Psoas muscle (tissue), 7 donors: ENCODE measurements at regions not wholly inside any gene's neighbourhood (a gene's known extent, or its start where the extent isn't known, plus 50 kb on each side); places are given as distances from the start of the nearest gene placed in this dataset.

ENCODE experiments used
- ATAC-seq, 4 donors: fragments of 200-7000 bp; cut with Tn5 transposase; one replicate each; pipeline ENCODE4 v1.9.1; 2020; ENCODE audit warnings: moderate library complexity in 3 of 4, mild to moderate bottlenecking in 2 of 4
- DNase-seq, 2 donors: peaks; one replicate each; pipeline ENCODE4 v3.0.0-alpha.2; 2020
- H3K27ac ChIP-seq: fragments of 200-600 bp; one replicate; pipeline ENCODE4 v1.8.0; 2022
- H3K27me3 ChIP-seq, 3 donors: fragments of 200-600 bp in 1 of 3; one replicate each; pipeline versions ENCODE4 v1.6.1 to v1.8.0; 2013 to 2022; ENCODE audit warnings: low read length in 2 of 3, mild to moderate bottlenecking in 2 of 3, moderate library complexity in 1 of 3; ENCODE audit not compliant: insufficient read depth in 3 of 3
- H3K36me3 ChIP-seq, 2 donors: fragments of 200-600 bp in 1 of 2; one replicate each; pipeline versions ENCODE4 v1.6.1 to v1.8.0; 2013 to 2022; ENCODE audit warnings: low read depth in 1 of 2, mild to moderate bottlenecking in 1 of 2, moderate library complexity in 1 of 2; ENCODE audit not compliant: insufficient read depth in 1 of 2
- H3K4me1 ChIP-seq: fragments of 200-600 bp; one replicate; pipeline ENCODE4 v1.8.0; 2022
- H3K4me3 ChIP-seq: fragments of 200-600 bp; one replicate; pipeline ENCODE4 v1.8.0; 2022; ENCODE audit warnings: mild to moderate bottlenecking
- H3K9me3 ChIP-seq: fragments of 200-600 bp; one replicate; pipeline ENCODE4 v1.8.0; 2022
- WGBS, 3 donors: extraction: QIAGEN DNeasy Blood & Tissue Kit; methylation state at CpG; one replicate each; pipeline versions ENCODE4 v1.1.6 to v1.1.7; 2013; 5-methylcytosine and 5-hydroxymethylcytosine counted together
- intact Hi-C, 2 donors: fragments of 100-400 bp; cut with DNase I; formaldehyde crosslinking; loops; one replicate each; pipeline versions ENCODE4 v1.11.0 to v1.14.2; 2022
- TF ChIP-seq, protein P1 (sequence below): fragments of 200-600 bp; IDR thresholded peaks from one replicate; pipeline ENCODE4 v1.8.0; 2022; ENCODE audit warnings: antibody characterized with exemption
- donor health status: healthy with polysubstance abuse.
- donor health status: DM: no; HTN: no; CAD: no; lungs with moderate emphysema.
- donor health status: Bipolar disorder and iron deficiency.
- donor health status: healthy.
- donor health status: DM: yes; HTN: yes; CAD: no.
- donor health status: DM: no; HTN: no; CAD: no.
- donor health status: DM: yes; HTN: yes; CAD: no.

DNA sequence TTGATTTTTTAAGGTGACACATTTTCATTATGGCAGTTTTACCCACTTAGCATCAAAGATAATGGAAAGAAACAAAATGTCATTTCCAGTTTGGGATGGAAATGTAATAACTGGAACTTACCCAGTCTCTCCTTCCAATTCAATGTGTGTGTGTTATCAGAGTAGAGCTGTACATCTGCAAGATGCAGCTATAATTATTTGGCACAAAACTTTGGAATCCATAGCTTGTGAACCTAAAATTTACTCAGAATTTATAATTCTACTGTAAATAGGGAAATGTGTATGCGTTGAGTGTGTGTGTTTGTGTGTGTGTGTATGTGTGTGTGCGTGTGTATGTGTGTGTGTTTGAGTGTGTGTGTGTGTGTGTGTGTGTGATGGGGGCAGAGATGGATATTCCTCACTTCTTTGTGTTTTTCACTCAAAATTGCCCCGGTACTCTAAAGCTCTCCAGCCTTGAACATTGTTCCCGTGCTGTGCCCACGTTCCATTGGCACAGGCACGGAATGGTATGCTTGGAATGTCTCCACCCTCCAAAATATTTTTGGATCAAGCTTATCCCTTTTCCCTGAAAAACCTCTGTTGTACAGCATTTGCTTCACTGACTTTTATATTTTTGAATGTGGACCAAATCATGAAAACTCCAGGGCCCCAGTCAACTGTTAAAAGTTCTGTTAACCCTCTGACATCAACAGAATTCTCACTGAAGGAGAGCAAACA lies 150.2 kb upstream of the BMP4 start:
- no peaks in the 10 kb centered on the region for H3K9me3 ChIP-seq
- TF ChIP-seq, protein P1, sequence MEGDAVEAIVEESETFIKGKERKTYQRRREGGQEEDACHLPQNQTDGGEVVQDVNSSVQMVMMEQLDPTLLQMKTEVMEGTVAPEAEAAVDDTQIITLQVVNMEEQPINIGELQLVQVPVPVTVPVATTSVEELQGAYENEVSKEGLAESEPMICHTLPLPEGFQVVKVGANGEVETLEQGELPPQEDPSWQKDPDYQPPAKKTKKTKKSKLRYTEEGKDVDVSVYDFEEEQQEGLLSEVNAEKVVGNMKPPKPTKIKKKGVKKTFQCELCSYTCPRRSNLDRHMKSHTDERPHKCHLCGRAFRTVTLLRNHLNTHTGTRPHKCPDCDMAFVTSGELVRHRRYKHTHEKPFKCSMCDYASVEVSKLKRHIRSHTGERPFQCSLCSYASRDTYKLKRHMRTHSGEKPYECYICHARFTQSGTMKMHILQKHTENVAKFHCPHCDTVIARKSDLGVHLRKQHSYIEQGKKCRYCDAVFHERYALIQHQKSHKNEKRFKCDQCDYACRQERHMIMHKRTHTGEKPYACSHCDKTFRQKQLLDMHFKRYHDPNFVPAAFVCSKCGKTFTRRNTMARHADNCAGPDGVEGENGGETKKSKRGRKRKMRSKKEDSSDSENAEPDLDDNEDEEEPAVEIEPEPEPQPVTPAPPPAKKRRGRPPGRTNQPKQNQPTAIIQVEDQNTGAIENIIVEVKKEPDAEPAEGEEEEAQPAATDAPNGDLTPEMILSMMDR = no peak
- 15 to 24% (median 20%) methylated on average over 6 of the region's 6 CpGs for WGBS, 3 donors
- intact Hi-C loops = no loop called here
- DNase-seq (no peak), ATAC-seq (no peak)
- no peaks in the 10 kb centered on the region for H3K36me3 ChIP-seq
- no peak overlapping the region for H3K4me3 ChIP-seq
- H3K4me1 ChIP-seq = no peaks in the 10 kb centered on the region
- no peaks in the 10 kb centered on the region for H3K27me3 ChIP-seq
- no peak overlapping the region for H3K27ac ChIP-seq

DNA sequence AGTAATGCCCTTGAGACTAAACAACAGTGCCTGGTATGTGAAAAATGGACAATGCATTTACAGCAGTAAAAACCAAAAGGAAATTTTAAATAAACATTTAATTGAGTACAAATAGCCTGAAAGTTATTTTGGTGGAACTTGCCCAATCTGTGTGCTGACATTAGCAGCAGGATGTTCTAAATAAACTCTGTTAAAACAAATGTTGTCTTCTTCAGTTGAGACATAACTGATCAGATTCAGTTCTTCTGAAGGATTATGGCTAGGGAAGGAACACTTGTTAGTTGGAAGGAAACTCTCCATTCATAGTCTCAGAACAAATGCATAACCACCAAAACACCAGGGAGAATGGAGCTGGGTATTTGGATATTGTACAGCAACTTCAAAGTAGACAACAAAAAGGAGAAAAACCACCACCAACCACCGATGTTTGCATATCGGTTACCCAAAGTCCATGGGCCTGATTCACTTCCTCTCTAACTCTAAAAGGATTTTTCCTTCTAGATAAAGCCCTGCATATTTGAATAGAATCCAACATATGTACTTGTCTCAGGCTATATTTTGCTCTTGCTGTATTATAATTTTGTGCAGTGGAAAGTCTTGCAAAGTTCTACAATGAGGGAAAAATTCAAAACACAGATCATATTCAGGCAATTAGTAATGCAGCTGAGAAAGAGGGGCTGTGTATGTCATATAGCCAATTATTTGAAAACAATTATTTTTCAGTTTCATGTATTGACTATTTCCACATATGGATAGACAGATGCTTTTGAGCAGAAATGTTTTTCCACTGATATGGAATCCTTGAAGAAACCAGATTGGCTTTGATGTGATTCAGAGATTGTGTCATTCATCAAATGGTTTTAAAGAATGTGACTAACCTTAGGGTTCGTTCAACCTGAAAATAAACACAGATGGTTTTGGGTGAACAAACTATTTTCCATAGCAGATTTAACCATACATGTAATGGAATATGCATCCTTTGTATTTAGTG lies 152.2 kb upstream of the BMP4 start:
- TF ChIP-seq, protein P1 = no peak

GRCh38 chr14:54109521-54110120 lies 153.0 kb upstream of the BMP4 start:
- Histone ChIP-seq H3K27ac (no peak overlapping the region), H3K36me3 (no peaks in the 10 kb centered on the region), H3K9me3 (no peaks in the 10 kb centered on the region), H3K4me1 (no peaks in the 10 kb centered on the region), H3K4me3 (no peak overlapping the region), H3K27me3 (no peaks in the 10 kb centered on the region)
- intact Hi-C loops = no loop called here
- DNase-seq = no peak
- TF ChIP-seq, protein P1 = no peak
- WGBS, 3 donors = 94 to 97% (median 94%) methylated on average over 2 of the region's 2 CpGs
- ATAC-seq = no peak

More for the DNA sequence above, 152.2 kb upstream of the BMP4 start:
- no peak for ATAC-seq
- WGBS, 3 donors = 23 to 31% (median 30%) methylated on average over 3 of the region's 3 CpGs
- intact Hi-C loops = no loop called here
- no peaks in the 10 kb centered on the region for H3K27me3 ChIP-seq
- no peak overlapping the region for H3K4me3 ChIP-seq
- H3K9me3 ChIP-seq = no peaks in the 10 kb centered on the region
- no peak overlapping the region for H3K27ac ChIP-seq
- no peak for DNase-seq
- H3K36me3 ChIP-seq = no peaks in the 10 kb centered on the region
- H3K4me1 ChIP-seq = no peaks in the 10 kb centered on the region

GRCh38 chr14:54114941-54115340 lies 158.3 kb upstream of the BMP4 start:
- intact Hi-C loops = no loop called here
- H3K27me3 ChIP-seq = no peaks in the 10 kb centered on the region
- no peak overlapping the region for H3K27ac ChIP-seq
- no peaks in the 10 kb centered on the region for H3K36me3 ChIP-seq
- 92 to 100% (median 97%) methylated on average over 1 of the region's 1 CpG for WGBS, 3 donors
- no peaks in the 10 kb centered on the region for H3K4me1 ChIP-seq
- no peak for ATAC-seq
- H3K9me3 ChIP-seq = no peaks in the 10 kb centered on the region
- H3K4me3 ChIP-seq = no peak overlapping the region
- TF ChIP-seq, protein P1 = no peak
- no peak for DNase-seq
